B cell (primary cell): ENCODE measurements at regions not wholly inside any gene's neighbourhood (a gene's known extent, or its start where the extent isn't known, plus 50 kb on each side); places are given as distances from the start of the nearest gene placed in this dataset.

Experiments used
- ATAC-seq: fragments of 200-7000 bp; cut with Tn5 transposase; one replicate; pipeline ENCODE4 v1.10.0; 2021; ENCODE audit warnings: low read depth, mild to moderate bottlenecking, moderate number of reproducible peaks, moderate library complexity
- CTCF ChIA-PET: fragments of 350-600 bp; sonication (Branson Sonifier 250); formaldehyde crosslinking; loops from one replicate; lab custom pipeline; 2021; ENCODE audit warnings: antibody characterized with exemption, inconsistent platforms; lab: Charles Lee
- POLR2A ChIA-PET: fragments of 350-600 bp; sonication (Branson Sonifier 250); formaldehyde crosslinking; loops from one replicate; lab custom pipeline; 2021; ENCODE audit warnings: antibody characterized with exemption; lab: Charles Lee
- DNase-seq: peaks from one replicate; pipeline ENCODE4 v3.0.0; 2013
- H2AFZ ChIP-seq: 2 replicates; pipeline ENCODE4 v1.6.1; 2012; ENCODE audit warnings: mild to moderate bottlenecking, low read depth, low read length; ENCODE audit not compliant: insufficient read depth, poor library complexity, severe bottlenecking
- H3K27ac ChIP-seq, 2 donors: 1 replicate in 1 of 2; 2 replicates in 1 of 2; pipeline ENCODE4 v1.5.1; 2012 to 2013; ENCODE audit warnings: low read length in 2 of 2, mild to moderate bottlenecking in 2 of 2, moderate library complexity in 1 of 2
- H3K27me3 ChIP-seq, 4 experiments: fragments of 200-600 bp in 1 of 4; sonication (generic) in 1 of 4; replicated peaks in 1 of 4; 1 replicate in 2 of 4; 2 replicates in 2 of 4; pipeline versions ENCODE4 v1.6.1 to v1.7.0; 2013 to 2016; ENCODE audit warnings: low read length in 3 of 4, mild to moderate bottlenecking in 2 of 4, mixed read lengths in 1 of 4, moderate library complexity in 1 of 4; ENCODE audit not compliant: insufficient read depth in 4 of 4, control insufficient read depth in 3 of 4; ENCODE audit errors: control extremely low read depth in 1 of 4
- H3K36me3 ChIP-seq, 2 experiments: replicated peaks in 1 of 2; 1 replicate in 1 of 2; 2 replicates in 1 of 2; pipeline versions ENCODE4 v1.6.1 to v1.7.1; 2013; ENCODE audit warnings: low read length in 1 of 2; ENCODE audit not compliant: insufficient read depth in 2 of 2, control insufficient read depth in 1 of 2; ENCODE audit errors: control extremely low read depth in 1 of 2, extremely low read depth in 1 of 2
- H3K4me1 ChIP-seq, 2 donors: fragments of 200-600 bp in 1 of 2; sonication (generic) in 1 of 2; 1 replicate in 1 of 2; 2 replicates in 1 of 2; pipeline versions ENCODE4 v1.5.1 to v1.6.1; 2013 to 2017; ENCODE audit warnings: low read length in 2 of 2; ENCODE audit not compliant: control insufficient read depth in 2 of 2, insufficient read depth in 2 of 2
- H3K4me2 ChIP-seq: replicated peaks from 2 replicates; pipeline ENCODE3; 2012; ENCODE audit warnings: mild to moderate bottlenecking, low read depth, low read length; ENCODE audit not compliant: poor library complexity, severe bottlenecking
- H3K4me3 ChIP-seq, 5 experiments: fragments of 200-600 bp in 1 of 5; sonication (generic) in 1 of 5; 1 replicate in 3 of 5; 2 replicates in 2 of 5; pipeline versions ENCODE4 v1.5.1 to v1.7.0; 2011 to 2016; ENCODE audit warnings: low read length in 4 of 5, mild to moderate bottlenecking in 4 of 5, low read depth in 2 of 5, control low read depth in 1 of 5, moderate library complexity in 1 of 5; ENCODE audit not compliant: insufficient read depth in 1 of 5; ENCODE audit errors: control extremely low read depth in 1 of 5, extremely low read depth in 1 of 5
- H3K79me2 ChIP-seq: fragments of 200-600 bp; sonication (generic); one replicate; pipeline ENCODE4 v1.6.0; 2016; ENCODE audit warnings: low read length; ENCODE audit not compliant: control insufficient read depth, insufficient read depth
- H3K9ac ChIP-seq: fragments of 200-600 bp; sonication (generic); 2 replicates; pipeline ENCODE4 v1.6.1; 2017; ENCODE audit warnings: mild to moderate bottlenecking, low read length, moderate library complexity
- H3K9me3 ChIP-seq, 3 donors: one replicate each; pipeline versions ENCODE4 v1.6.1 to v1.7.1; 2013; ENCODE audit warnings: low read length in 2 of 3; ENCODE audit not compliant: control insufficient read depth in 2 of 3, insufficient read depth in 1 of 3; ENCODE audit errors: control extremely low read depth in 1 of 3
- H4K20me1 ChIP-seq: 2 replicates; pipeline ENCODE4 v1.6.0; 2012; ENCODE audit warnings: mild to moderate bottlenecking, low read length; ENCODE audit not compliant: insufficient read depth, control insufficient read depth, poor library complexity, severe bottlenecking
- H3K27ac Mint-ChIP-seq: one replicate; pipeline ENCODE4 v1.8.0; 2021; ENCODE audit warnings: mixed read lengths
- H3K27me3 Mint-ChIP-seq: one replicate; pipeline ENCODE4 v1.8.0; 2021; ENCODE audit warnings: mixed read lengths
- H3K4me1 Mint-ChIP-seq: one replicate; pipeline ENCODE4 v1.8.0; 2021; ENCODE audit warnings: mixed read lengths
- H3K4me3 Mint-ChIP-seq: one replicate; pipeline ENCODE4 v1.8.0; 2021; ENCODE audit warnings: mixed read lengths
- H3K9me3 Mint-ChIP-seq: one replicate; pipeline ENCODE4 v1.8.0; 2022; ENCODE audit warnings: mixed read lengths; ENCODE audit not compliant: insufficient read depth
- EZH2 ChIP-seq: IDR thresholded peaks from 2 replicates; pipeline ENCODE4 v1.6.1; 2012; ENCODE audit warnings: borderline replicate concordance, low read depth, mild to moderate bottlenecking, moderate library complexity, low read length; ENCODE audit not compliant: insufficient read depth, poor library complexity, severe bottlenecking
- WGBS: methylation state at CpG from one replicate; pipeline ENCODE4 v1.1.5; 2013; ENCODE audit warnings: missing lambda C conversion rate; ENCODE audit not compliant: insufficient coverage; 5-methylcytosine and 5-hydroxymethylcytosine counted together
- intact Hi-C: fragments of 100-400 bp; cut with micrococcal nuclease; formaldehyde crosslinking; loops from one replicate; pipeline ENCODE4 v1.10.0; 2022
- TF ChIP-seq, protein P1 (sequence below): fragments of 200-600 bp; IDR thresholded peaks from one replicate; pipeline ENCODE4 v1.8.0; 2022; ENCODE audit warnings: antibody characterized with exemption, mild to moderate bottlenecking

DNA sequence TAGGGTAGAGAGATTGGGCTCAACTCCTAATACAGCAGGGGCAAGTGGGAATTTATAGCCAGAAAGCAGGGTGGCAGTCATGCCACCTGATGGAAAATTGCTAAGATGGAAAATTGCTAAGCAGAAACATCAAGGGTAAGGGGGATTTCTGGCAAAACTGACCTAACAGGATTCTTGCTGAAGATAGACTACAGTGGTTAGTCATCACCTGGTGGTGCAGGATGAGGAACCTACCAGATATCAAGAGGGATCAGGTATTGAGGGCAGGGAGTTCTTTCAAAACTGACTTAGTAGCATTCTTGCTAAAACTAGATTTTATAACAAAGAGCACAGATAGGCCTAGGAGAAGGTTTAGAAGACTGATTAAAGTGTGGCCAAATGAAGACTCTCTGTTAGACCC lies 292.9 kb downstream of the PLPP3 start:
- no peaks in the 10 kb centered on the region for H3K4me1 ChIP-seq
- H3K27me3 Mint-ChIP-seq, result peaks cover 3% of the 10 kb centered on the region
- H3K4me3 Mint-ChIP-seq, result no peak overlapping the region
- H3K4me1 Mint-ChIP-seq, result no peaks in the 10 kb centered on the region
- intact Hi-C loops, result no loop called here
- H2AFZ ChIP-seq, result no peak overlapping the region
- H3K27me3 ChIP-seq, result peaks cover 0 to 3% (median 0%) of the 10 kb centered on the region in 4 experiments
- no peak overlapping the region for H3K4me3 ChIP-seq
- H3K9ac ChIP-seq, result no peak overlapping the region
- no peaks in the 10 kb centered on the region for H3K36me3 ChIP-seq
- DNase-seq, result no peak
- H3K27ac ChIP-seq, result no peak overlapping the region
- no peak for ATAC-seq
- no peaks in the 10 kb centered on the region for H3K9me3 ChIP-seq
- H4K20me1 ChIP-seq, result no peaks in the 10 kb centered on the region
- no peak overlapping the region for H3K27ac Mint-ChIP-seq
- ChIA-PET CTCF (no interaction called here), POLR2A (no interaction called here)
- no peak overlapping the region for H3K4me2 ChIP-seq
- H3K79me2 ChIP-seq, result no peaks in the 10 kb centered on the region
- H3K9me3 Mint-ChIP-seq, result no peaks in the 10 kb centered on the region
- TF ChIP-seq, protein P1, sequence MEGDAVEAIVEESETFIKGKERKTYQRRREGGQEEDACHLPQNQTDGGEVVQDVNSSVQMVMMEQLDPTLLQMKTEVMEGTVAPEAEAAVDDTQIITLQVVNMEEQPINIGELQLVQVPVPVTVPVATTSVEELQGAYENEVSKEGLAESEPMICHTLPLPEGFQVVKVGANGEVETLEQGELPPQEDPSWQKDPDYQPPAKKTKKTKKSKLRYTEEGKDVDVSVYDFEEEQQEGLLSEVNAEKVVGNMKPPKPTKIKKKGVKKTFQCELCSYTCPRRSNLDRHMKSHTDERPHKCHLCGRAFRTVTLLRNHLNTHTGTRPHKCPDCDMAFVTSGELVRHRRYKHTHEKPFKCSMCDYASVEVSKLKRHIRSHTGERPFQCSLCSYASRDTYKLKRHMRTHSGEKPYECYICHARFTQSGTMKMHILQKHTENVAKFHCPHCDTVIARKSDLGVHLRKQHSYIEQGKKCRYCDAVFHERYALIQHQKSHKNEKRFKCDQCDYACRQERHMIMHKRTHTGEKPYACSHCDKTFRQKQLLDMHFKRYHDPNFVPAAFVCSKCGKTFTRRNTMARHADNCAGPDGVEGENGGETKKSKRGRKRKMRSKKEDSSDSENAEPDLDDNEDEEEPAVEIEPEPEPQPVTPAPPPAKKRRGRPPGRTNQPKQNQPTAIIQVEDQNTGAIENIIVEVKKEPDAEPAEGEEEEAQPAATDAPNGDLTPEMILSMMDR, result no peak
- no peak for TF ChIP-seq EZH2

DNA sequence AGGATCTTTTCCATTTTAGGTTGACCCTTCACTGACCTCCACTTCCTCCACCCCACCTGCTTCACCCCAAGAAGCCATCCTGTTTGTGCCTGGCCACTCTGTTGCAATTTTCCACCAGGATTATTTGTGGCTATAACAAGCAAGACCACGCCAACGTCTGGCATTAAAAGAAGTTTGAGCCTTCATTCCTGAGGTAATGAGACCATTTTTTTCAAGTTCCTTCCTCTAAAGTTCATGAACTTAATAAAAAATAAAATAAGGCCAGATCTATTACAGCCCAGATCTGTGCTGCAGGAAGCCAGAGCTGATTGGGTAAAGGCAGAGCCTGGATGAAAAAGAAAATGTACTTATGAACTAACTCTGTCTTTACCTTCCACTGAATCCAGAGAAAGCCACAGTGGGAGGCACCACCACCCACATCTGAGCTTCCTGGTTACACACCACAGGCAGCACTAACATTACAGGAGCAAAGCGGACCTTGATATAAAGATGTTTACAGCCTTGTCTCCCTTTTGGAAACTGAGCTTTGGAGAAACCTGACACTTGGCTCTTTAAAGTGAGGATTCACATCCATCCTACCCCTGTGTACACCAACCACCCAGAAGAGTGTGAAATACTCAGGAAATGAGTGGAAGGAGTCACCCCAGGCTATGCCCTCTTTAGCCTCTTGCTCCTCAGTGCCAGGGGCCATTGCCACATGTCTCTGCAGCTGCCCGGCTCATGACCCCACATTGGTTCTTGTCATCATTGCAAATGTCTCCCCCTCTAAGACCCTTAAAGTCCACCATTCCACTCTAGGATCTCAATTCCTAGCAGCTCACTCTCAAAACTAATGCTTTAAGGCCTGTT lies 293.6 kb downstream of the PLPP3 start:
- ChIA-PET POLR2A (no interaction called here), CTCF (no interaction called here)
- DNase-seq, result no peak
- intact Hi-C loops, result no loop called here
- H3K9ac ChIP-seq, result no peak overlapping the region
- Mint-ChIP-seq H3K4me1 (no peaks in the 10 kb centered on the region), H3K9me3 (no peaks in the 10 kb centered on the region), H3K27me3 (peaks cover 3% of the 10 kb centered on the region), H3K27ac (no peak overlapping the region), H3K4me3 (no peak overlapping the region)
- H2AFZ ChIP-seq, result no peak overlapping the region
- TF ChIP-seq, protein P1, result no peak
- TF ChIP-seq EZH2, result no peak
- WGBS, result 100% methylated on average over 2 of the region's 4 CpGs
- no peak for ATAC-seq
- H3K79me2 ChIP-seq, result no peaks in the 10 kb centered on the region
- H4K20me1 ChIP-seq, result no peaks in the 10 kb centered on the region
- H3K27ac ChIP-seq, result no peak overlapping the region
- no peaks in the 10 kb centered on the region for H3K36me3 ChIP-seq
- peaks cover 0 to 3% (median 0%) of the 10 kb centered on the region in 4 experiments for H3K27me3 ChIP-seq
- no peaks in the 10 kb centered on the region for H3K4me1 ChIP-seq
- H3K9me3 ChIP-seq, result no peaks in the 10 kb centered on the region
- H3K4me2 ChIP-seq, result no peak overlapping the region
- no peak overlapping the region for H3K4me3 ChIP-seq
